GM19455 (cell line): ENCODE measurements at regions not wholly inside any gene's neighbourhood (a gene's known extent, or its start where the extent isn't known, plus 50 kb on each side); places are given as distances from the start of the nearest gene placed in this dataset.
A peak's percentile ranks its signal among the peaks of the same experiment; 100 is the strongest.
"Not testable (repeated sequence)": the region's sequence is repeated elsewhere in the genome, so short reads cannot be mapped to it uniquely, and the experiment has no call there.

Experiments used
- ATAC-seq: cut with Tn5 transposase; IDR thresholded peaks from one replicate; pipeline ENCODE4 v1.9.1; 2021; ENCODE audit not compliant: unreplicated experiment

DNA sequence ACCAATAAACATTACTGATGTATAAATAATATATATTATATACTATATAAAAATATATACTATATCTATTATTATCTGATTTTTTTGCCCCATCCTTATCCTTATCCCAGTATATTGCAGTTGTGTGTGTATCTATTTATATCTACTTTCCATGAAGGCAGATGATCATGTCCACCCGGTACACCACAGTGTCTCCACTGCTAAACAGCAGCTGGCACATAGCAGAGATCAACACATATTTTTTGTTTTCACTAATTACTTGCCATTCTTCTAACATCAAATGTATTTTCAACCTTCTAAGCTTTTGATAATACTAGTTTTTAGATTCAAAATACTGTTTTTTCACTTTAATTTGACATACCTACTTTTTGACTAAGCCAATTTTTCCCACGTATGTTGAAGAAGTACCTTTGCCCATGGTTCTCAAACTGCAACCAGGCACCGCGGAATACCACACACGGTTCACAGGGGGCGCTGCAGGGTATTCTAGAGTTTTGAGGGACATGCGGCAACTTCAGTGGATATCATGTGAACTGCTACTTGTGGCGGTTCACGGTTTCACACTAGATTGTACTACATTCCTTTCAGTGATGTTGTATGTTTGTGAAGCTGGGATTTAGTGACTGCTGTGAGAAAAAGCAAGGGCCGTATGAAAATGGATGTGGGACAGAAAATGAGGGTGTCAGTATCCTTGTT lies 182.5 kb upstream of the NPY2R start:
- ATAC-seq, result peak; percentile 75

DNA sequence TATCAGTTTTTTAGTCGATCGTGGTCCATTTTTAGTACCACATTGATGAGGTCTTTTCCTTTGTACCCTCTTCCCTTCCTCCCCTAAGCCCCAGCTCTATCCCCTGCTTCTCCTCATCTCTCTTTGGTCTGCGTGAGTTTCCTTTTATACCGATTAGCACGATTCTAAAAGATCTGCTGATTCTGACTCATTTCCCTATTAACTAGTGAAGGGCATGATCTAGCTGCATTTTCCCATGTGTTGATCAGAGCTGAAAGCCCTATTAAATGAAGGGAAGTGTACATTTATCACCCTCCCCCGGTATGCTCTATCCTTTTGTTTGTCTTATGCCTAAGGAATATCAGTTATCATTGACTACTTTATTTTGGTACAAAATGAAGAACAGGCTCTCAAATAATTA lies 181.7 kb upstream of the NPY2R start:
- ATAC-seq, result no peak

DNA sequence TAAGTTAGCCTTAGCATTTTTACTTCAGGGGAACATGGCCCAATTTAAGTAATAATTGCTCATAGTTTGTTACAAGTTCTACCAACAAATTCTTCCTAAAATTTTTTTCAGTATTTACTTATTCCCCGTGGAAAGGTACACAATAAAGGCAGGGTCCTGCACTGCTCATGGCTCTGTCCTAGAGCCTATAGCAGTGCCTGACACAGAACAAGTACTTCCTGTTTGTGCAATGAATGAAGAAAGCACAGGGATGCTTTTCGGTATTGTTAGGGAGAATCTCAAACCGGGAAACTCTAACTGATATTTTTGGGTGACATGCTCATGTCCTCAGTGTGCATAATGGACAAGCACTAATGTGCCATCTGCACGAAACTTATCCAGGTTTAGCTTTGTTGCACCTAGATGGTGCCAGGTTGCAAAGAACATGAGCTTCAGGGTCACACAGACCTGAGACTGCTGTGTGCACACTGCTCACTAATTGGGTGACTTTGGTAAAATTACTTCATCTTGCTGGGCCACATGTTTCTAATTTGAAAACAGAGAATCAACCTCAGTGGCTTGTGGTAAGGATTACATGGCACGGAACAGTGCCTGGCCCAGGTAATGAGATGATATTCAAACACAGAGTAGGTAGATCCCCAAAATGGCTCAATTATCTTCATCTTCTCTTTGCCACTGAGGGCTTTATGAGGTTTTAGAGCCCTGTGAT lies 175.8 kb upstream of the NPY2R start:
- peak; percentile 69 for ATAC-seq

DNA sequence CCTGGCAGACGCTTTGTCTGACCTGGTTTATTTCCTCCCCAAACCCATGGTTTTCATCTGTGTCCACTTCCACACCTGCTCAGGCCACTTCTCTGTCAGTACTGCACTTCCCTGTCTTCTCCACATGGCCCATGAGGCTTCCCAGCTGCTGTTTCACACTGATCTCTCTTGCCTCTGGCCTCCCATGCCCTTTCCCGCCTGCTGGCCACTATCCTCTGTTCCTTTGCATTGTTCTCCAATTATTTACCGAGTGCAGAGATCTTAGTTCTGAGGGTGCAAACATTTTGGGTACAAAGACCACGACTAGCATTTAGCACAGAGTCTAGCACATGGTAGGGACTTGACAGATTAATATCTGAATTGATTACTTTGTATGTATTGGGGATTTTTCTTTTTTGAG lies 174.8 kb upstream of the NPY2R start:
- ATAC-seq, result no peak

DNA sequence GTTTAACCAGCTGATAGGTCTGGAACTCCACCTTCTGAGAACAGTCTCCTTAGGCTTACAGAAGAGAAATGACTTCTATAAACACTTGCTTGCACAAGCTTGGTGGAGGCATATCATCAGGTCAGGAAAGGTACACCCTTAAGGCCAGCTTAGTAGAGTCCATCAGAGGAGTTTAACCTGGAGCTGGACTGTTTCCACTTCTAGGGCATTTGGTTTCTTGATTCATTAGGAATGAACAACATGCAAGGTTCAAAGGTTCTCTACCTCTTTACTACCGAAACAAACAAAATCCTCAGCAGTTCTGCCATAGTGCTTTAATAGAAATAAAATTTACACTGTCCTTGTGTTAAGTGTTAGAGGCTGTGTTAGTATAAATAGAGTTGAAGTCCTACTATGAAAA lies 171.4 kb upstream of the NPY2R start:
- no peak for ATAC-seq

DNA sequence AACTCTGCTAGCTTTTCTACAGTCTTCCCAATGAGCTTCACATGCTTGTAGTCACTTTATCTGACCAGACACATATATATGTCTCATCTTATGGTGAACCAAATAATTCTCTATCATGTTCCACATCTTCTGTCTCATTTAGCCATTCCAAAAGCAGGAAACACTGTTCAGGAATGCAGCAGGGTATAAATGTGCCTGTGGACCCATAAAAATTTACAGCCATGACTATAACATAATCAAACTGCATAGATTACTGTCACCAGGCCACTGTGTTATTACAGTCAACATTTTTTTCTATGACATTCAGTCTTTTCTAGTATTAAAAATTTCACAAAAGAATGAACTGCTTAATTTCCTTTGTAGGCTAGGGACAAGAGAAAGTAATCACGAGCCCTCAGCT lies 170.0 kb upstream of the NPY2R start:
- ATAC-seq, result no peak

DNA sequence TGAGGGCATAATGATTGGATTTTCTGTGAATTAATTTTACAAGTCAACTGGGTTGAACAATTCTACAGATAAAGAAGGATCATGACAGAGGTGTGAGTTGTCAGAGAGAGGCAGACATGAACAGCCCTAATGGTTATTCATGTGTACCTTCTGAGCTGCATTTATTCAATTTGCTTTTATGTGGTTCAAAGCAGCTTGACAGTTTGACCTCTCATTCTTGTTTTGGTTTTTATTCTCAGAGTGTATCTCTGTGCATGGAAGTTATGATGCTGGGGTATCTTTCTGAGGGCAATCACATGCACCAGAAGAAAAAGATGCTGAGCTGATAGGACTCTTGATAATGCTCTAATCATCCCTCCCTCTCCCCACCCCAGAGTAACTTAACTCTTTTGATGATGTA lies 169.3 kb upstream of the NPY2R start:
- ATAC-seq, result no peak

DNA sequence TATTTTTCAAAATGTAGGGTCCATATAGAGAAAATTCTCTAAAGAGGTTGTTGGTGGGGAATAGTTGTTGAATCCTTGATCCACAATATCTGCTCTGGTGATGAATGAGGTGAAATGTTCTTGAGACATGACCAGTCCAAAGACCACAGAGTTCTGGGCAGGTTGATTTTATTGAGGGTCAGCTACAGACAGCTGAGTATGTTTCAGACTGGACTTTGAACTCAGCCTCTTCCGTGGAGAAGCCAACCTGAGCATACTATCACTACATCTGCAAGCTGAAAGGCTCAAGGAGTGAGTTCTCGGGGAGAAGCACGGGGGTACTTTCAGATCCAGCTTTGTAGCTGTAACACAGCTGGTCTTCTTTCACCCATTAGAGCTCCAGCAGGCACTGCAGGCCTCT lies 168.4 kb upstream of the NPY2R start:
- no peak for ATAC-seq

DNA sequence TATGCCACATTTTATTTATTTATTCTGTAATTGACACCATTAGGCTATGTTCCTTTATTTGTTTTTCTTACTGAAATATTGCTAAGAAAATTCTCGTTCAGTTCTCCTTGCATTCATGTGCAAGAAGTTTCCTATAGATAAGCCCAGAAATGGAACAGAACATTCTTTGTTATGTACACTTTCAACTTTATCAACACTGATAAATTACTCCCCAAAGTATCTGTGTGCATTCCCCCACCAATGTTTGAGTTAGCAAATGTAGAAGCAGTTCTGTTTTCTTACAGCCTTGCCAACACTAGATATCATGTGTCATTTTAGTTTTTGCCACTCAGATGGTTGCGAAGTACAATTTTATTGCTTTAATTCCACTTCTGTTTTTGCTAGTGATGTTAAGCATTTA lies 166.4 kb upstream of the NPY2R start:
- no peak for ATAC-seq

DNA sequence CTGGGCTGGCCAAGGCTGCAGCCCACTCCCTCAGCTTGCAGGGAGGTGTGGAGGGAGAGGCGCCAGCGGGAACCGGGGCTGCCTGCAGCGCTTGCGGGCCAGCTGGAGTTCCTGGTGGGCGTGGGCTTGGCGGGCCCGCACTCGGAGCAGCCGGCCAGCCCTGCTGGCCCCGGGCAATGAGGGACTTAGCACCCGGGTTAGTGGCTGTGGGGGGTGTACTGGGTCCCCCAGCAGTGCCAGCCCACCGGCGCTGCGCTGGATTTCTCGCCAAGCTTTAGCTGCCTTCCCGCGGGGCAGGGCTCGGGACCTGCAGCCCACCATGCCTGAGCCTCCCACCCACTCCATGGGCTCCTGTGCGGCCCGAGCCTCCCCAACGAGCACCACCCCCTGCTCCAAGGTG lies 164.2 kb upstream of the NPY2R start:
- ATAC-seq, result not testable (repeated sequence)

DNA sequence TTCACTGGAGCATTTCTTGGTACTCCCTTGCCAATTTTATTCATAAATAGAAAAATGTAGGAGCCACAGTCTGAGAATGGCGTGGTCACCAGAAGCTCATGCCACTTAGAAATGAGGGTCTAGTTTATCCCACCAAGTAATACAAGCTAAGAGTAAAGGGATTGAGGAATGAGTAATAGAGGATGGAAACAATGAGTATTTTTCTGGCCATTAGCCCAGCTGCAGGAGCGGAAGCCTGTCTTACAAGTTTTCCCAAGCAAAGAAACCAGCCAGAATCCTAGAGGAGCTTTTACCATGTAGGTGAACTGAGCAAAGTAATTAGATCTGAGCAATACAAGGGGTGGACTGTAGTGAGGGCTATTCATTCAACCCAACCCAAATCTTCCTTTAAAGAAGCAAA lies 160.7 kb upstream of the NPY2R start:
- no peak for ATAC-seq

DNA sequence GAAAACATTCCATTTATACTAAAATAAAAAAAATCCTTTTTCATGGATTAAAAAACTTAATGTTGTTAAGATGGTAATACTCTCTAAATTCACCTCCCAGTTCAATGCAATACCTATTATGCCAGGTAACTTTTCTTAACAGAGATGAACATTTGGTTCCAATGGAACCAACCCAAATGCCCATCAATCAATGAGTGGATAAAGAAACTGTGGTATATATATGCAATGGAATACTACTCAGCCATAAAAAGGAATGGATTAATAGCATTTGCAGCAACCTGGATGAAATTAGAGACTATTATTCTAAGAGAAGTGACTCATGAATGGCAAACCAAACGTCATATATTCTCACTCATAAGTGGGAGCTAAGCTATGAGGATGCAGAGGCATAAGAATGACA lies 154.4 kb upstream of the NPY2R start:
- not testable (repeated sequence) for ATAC-seq

DNA sequence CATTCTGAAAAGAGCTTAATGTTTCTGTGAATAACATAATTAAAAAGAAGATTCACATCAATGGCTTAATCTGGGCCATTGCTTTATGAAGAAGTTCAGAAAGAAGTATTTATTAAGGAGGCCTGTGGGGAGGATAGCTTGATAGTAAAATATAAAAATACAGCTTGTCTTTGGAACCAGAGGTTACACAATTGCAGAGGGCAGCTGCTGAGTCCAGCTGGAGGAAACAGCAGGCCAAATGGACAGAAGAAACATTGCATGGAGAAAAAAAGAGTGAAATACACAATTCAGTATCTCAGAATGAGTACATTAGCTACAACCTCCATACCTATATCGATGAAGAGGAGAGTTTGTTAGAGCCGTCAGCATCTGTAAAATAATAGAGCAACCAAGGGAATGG lies 148.0 kb upstream of the NPY2R start:
- ATAC-seq, result no peak

DNA sequence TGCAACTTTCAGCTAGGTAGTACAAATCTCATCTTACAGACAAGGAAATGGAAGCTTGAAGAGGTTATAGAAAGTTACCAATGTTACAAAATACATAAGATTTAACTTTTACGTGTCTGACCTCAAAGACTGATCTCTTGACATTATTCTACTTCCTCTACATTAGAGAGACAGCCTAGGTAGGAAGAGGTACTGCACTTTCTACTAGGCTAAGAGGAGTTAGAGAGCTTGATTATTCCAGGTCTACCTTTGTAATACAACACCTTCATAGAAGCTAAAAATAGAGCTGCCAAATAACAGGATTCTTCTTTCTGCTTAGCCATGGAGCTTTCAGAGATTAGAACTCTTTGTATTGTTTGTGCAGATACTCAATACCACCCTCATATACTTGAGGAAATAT lies 147.6 kb upstream of the NPY2R start:
- no peak for ATAC-seq

DNA sequence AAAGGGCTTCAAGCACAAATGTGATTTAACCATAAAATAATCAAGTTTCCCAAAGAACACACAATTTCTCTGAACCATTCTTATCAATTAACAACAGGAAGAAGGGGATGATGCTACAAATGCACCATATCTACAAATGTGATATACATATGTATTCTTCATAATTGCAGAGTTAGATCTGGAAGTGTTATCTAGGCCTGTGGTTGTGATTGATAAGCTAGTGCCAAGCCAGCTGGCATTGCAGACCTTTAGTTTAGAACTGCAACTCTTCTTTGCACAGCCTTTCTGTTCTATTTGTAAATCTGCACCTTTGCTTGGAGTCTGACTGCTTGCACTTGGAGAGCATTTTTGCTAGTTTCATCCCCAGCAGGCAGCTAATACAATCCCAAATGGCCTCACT lies 145.5 kb upstream of the NPY2R start:
- ATAC-seq, result no peak

DNA sequence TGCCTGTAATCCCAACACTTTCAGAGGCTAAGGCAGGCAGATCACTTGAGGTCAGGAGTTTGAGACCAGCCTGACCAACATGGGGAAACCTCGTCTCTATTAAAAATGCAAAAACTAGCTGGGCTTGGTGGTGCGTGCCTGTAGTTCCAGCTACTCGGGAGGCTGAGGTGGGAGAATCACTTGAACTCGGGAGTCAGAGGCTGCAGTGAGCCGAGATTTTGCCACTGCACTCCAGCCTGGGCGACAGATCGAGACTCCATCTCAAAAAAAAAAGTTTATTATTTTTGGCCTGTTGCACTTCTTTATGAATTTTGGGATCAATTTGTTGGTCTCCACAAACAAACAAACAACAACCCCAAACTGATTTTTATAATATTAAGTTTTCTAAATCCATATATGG lies 143.5 kb upstream of the NPY2R start:
- not testable (repeated sequence) for ATAC-seq

DNA sequence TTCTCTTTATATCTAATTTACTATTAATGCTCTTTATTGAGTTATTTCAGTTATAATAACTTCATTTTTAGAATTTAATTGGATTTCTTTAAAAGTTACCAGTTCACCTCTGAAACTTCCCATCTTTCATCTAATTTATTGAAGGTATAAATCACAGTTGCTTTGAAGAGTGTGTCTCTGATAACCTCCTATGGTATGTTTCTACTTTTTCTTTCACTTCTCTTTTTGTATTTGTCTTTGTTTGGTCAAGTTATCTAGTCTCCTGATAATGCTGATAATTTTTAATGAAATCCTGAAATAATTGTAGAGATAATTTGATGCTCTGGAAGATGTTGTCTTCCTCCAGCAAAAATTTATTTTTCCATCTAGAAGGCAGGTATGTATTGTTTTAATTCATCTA lies 141.6 kb upstream of the NPY2R start:
- ATAC-seq, result no peak

DNA sequence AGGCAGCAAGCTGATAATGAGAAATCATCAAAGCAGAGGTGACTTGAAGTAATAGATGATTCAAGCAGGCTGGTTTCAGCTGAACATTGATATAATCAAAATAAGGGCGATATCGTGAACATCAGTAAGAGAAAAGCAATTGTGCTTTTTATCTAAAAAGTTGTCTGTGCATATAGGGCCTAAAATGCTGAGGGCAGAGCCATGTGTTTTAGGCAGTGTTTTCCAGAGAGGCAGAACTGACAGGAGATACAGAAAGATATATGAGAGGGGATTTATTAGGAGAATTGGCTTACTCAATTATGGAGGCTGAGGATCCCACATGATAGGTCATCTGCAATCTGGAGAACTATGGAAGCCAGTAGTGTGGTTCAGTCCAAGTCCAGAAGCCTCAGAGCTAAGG lies 136.5 kb upstream of the NPY2R start:
- peak; percentile 25 for ATAC-seq

DNA sequence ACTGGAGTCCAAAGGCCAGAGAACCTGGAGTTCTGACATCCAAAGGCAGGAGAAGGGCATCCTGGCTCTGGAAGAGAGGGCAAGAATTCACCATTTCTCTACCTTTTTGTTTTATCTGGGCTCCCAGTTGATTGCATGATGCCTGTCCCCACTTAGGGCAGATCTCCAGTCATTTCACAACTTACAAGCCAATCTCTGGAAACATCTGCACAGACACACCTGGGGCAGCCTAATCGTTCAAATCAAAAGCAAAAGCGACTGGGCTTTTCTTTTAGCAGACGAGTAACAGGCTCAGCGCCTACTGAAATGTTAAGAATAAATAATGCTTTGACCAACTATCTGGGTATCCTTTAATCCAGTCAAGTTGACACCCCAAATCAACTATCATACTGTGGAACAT lies 136.0 kb upstream of the NPY2R start:
- ATAC-seq, result peak; percentile 78

DNA sequence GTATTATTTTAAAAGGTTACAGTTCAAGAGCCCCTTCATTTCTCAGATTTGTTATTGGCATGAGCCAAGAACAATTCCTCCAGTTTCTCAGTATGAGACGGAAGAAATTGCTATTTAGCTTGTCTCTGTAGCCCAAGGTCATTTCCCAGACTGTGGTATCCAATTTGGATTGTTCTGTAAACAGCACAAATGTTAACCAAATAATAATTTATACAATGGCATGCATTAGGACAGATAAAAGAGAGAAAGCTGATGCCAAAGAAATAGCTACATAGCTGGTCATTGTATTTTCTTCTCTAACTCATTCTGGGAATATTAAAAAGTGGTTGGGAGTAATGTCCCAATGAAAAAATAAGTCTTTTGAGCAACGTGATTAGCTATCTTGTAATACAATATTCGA lies 134.6 kb upstream of the NPY2R start:
- no peak for ATAC-seq

DNA sequence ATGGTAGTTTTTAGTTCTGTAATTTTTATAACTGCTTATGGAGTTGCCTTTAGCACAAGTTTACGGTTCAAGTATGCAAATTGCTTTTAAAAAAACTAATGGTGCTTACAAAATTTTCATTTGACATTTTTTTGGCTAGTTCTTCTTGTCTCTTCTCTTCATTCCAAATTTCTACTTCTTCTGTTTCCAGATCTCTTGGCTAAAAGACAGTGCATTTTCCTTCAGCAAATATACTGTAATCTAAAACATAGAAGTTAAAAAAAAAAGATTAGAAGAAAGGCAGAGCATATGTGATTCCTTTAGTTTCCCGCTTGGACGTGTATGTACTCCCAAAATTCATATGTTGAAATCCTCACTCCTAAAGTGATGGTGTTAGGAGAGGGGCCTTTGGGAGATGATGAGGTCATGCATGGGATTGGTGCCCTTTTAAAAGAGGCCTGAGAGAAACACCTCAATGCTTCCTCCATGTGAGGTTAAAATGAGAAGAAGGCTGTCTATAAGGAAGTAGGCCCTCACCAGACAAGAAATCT lies 132.1 kb upstream of the NPY2R start:
- ATAC-seq, result no peak

DNA sequence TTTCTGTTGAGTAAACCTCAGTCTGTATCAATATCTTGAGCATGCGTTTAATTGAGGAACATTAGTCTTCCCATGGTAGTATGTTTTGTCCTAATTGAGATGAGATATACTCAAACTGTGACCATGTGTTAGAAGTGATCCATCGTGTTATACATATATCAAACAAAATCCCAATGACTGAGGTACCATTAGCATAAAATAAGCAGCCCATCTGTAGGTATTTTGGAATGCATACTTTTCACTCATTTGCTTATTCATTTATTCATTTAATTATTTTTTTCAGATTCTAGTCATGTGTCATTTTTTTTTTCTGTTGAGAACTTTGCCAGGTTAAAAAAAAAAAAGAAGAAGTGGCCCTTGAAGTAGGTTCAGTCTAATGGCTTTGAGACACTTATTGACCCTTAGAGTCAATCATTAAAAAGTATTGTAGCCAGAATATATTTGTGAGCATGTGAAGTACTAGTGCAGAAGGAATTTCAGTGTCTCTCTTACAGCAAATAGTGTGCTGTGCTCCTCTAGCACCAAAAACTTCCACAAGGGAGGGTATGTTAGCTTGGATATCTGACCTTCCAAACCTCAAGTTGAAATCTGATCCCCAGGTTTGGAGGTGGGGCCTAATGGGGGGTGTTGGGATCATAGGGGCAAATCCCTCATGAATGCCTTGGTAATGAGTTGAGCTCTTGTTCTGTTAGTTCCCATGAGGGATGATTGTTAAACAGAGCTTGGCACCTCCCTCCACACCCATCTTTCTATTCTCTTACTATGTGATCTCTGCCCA lies 130.8 kb upstream of the NPY2R start:
- no peak for ATAC-seq
